CD14-positive monocyte (primary cell): ENCODE measurements at regions not wholly inside any gene's neighbourhood (a gene's known extent, or its start where the extent isn't known, plus 50 kb on each side); places are given as distances from the start of the nearest gene placed in this dataset.
A peak's percentile ranks its signal among the peaks of the same experiment; 100 is the strongest.

ENCODE experiments used
- DNase-seq, 3 donors: peaks; one replicate each; pipeline ENCODE4 v3.0.0-alpha.2; 2011 to 2022
- H2AFZ ChIP-seq: 2 replicates; pipeline ENCODE4 v1.6.0; 2012; ENCODE audit warnings: mild to moderate bottlenecking, low read depth, low read length, inconsistent platforms; ENCODE audit not compliant: insufficient read depth, poor library complexity, severe bottlenecking
- H3K27ac ChIP-seq, 2 donors: 1 replicate in 1 of 2; 2 replicates in 1 of 2; pipeline ENCODE4 v1.5.1; 2012 to 2013; ENCODE audit warnings: low read length in 2 of 2, control low read depth in 1 of 2, inconsistent platforms in 1 of 2, low read depth in 1 of 2, mild to moderate bottlenecking in 1 of 2
- H3K27me3 ChIP-seq, 2 donors: one replicate each; pipeline versions ENCODE4 v1.6.0 to v1.6.1; 2011 to 2013; ENCODE audit warnings: low read length in 2 of 2; ENCODE audit not compliant: control insufficient read depth in 2 of 2, insufficient read depth in 2 of 2
- H3K36me3 ChIP-seq, 2 donors: replicated peaks in 1 of 2; 1 replicate in 1 of 2; 2 replicates in 1 of 2; pipeline versions ENCODE4 v1.5.1 to v1.6.1; 2012 to 2013; ENCODE audit warnings: low read length in 2 of 2, control low read depth in 1 of 2, inconsistent platforms in 1 of 2, mild to moderate bottlenecking in 1 of 2; ENCODE audit not compliant: insufficient read depth in 2 of 2, control insufficient read depth in 1 of 2
- H3K4me1 ChIP-seq, 2 donors: 1 replicate in 1 of 2; 2 replicates in 1 of 2; pipeline versions ENCODE4 v1.5.1 to v1.6.1; 2012 to 2013; ENCODE audit warnings: low read length in 2 of 2, control low read depth in 1 of 2, inconsistent platforms in 1 of 2, mild to moderate bottlenecking in 1 of 2, moderate library complexity in 1 of 2; ENCODE audit not compliant: insufficient read depth in 2 of 2, control insufficient read depth in 1 of 2
- H3K4me2 ChIP-seq: replicated peaks from 2 replicates; pipeline ENCODE3; 2012; ENCODE audit warnings: low read length, moderate library complexity, mild to moderate bottlenecking; ENCODE audit not compliant: poor library complexity, severe bottlenecking; ENCODE audit errors: extremely low read depth
- H3K4me3 ChIP-seq, 3 experiments: fragments of 200-600 bp in 1 of 3; sonication (generic) in 1 of 3; replicated peaks in 1 of 3; 1 replicate in 2 of 3; 2 replicates in 1 of 3; pipeline ENCODE4 v1.5.1; 2011 to 2013; ENCODE audit warnings: low read length in 3 of 3, mild to moderate bottlenecking in 3 of 3, control low read depth in 2 of 3, low read depth in 2 of 3, inconsistent platforms in 1 of 3, moderate library complexity in 1 of 3
- H3K79me2 ChIP-seq: 2 replicates; pipeline ENCODE4 v1.6.0; 2012; ENCODE audit warnings: mild to moderate bottlenecking, control low read depth, inconsistent platforms, low read length, moderate library complexity; ENCODE audit not compliant: insufficient read depth
- H3K9ac ChIP-seq: 2 replicates; pipeline ENCODE4 v1.6.0; 2017; ENCODE audit warnings: low read length, mild to moderate bottlenecking; ENCODE audit not compliant: insufficient read depth, poor library complexity, severe bottlenecking
- H3K9me3 ChIP-seq, 2 donors: replicated peaks in 1 of 2; 1 replicate in 1 of 2; 2 replicates in 1 of 2; pipeline versions ENCODE4 v1.5.1 to v1.6.1; 2012 to 2013; ENCODE audit warnings: low read length in 2 of 2, control low read depth in 1 of 2; ENCODE audit not compliant: control insufficient read depth in 1 of 2, insufficient read depth in 1 of 2
- H4K20me1 ChIP-seq: 2 replicates; pipeline ENCODE4 v1.6.0; 2012; ENCODE audit warnings: mild to moderate bottlenecking, low read length, control low read depth, moderate library complexity; ENCODE audit not compliant: insufficient read depth
- H3K27ac Mint-ChIP-seq, 7 donors: one replicate each; pipeline ENCODE4 v1.8.0; 2020; ENCODE audit warnings: mild to moderate bottlenecking in 7 of 7, mixed read lengths in 7 of 7, moderate library complexity in 6 of 7, inconsistent platforms in 2 of 7
- H3K27me3 Mint-ChIP-seq, 3 donors: one replicate each; pipeline ENCODE4 v1.8.0; 2021 to 2022; ENCODE audit warnings: low read depth in 3 of 3, mild to moderate bottlenecking in 3 of 3, mixed read lengths in 3 of 3, moderate library complexity in 3 of 3, inconsistent platforms in 1 of 3
- H3K36me3 Mint-ChIP-seq, 2 donors: one replicate each; pipeline ENCODE4 v1.8.0; 2020; ENCODE audit warnings: mixed read lengths in 2 of 2, inconsistent platforms in 1 of 2, mild to moderate bottlenecking in 1 of 2
- H3K4me1 Mint-ChIP-seq: one replicate; pipeline ENCODE4 v1.8.0; 2020; ENCODE audit warnings: mild to moderate bottlenecking, mixed read lengths
- H3K4me3 Mint-ChIP-seq, 2 donors: one replicate each; pipeline ENCODE4 v1.8.0; 2020; ENCODE audit warnings: mild to moderate bottlenecking in 2 of 2, mixed read lengths in 2 of 2, moderate library complexity in 1 of 2
- H3K9me3 Mint-ChIP-seq, 7 donors: one replicate each; pipeline ENCODE4 v1.8.0; 2020 to 2022; ENCODE audit warnings: mixed read lengths in 7 of 7, mild to moderate bottlenecking in 6 of 7, moderate library complexity in 6 of 7, inconsistent platforms in 2 of 7
- CTCF ChIP-seq: fragments of 200-600 bp; IDR thresholded peaks from one replicate; pipeline ENCODE4 v1.8.0; 2022; ENCODE audit warnings: antibody characterized with exemption, mild to moderate bottlenecking
- WGBS: methylation state at CpG from one replicate; pipeline ENCODE4 v1.1.5; 2013; ENCODE audit warnings: missing lambda C conversion rate; ENCODE audit not compliant: insufficient coverage; 5-methylcytosine and 5-hydroxymethylcytosine counted together
- intact Hi-C, 2 donors: fragments of 100-400 bp; cut with micrococcal nuclease; formaldehyde crosslinking; loops; one replicate each; pipeline versions ENCODE4 v1.15.0 to v1.15.1; 2023

- H3K4me1 ChIP-seq, result peaks cover 33 to 37% of the 10 kb centered on the region in 2 donors
- H3K27ac Mint-ChIP-seq, result peak overlapping the region; percentile 91 to 96 (median 93)
- H3K36me3 ChIP-seq, result no peaks in the 10 kb centered on the region
- no peaks in the 10 kb centered on the region for H3K36me3 Mint-ChIP-seq
- peak overlapping the region in 1 of 3 experiments; percentile 55 for H3K4me3 ChIP-seq
- DNase-seq, result peak in 1 of 3 donors; percentile 17
- peaks cover 0 to 2% (median 0%) of the 10 kb centered on the region in 7 donors for H3K9me3 Mint-ChIP-seq
- peak overlapping the region; percentile 70 to 73 for H3K27ac ChIP-seq
- no peak for TF ChIP-seq CTCF
- intact Hi-C loops, result no loop called here
- H4K20me1 ChIP-seq, result no peaks in the 10 kb centered on the region
- no peaks in the 10 kb centered on the region for H3K9me3 ChIP-seq
- peak overlapping the region; percentile 70 for H3K4me2 ChIP-seq
- peak overlapping the region; percentile 16 for H3K9ac ChIP-seq
- no peaks in the 10 kb centered on the region for H3K79me2 ChIP-seq
- H3K27me3 ChIP-seq, result no peaks in the 10 kb centered on the region
- peaks cover 48% of the 10 kb centered on the region for H3K4me1 Mint-ChIP-seq
- H3K4me3 Mint-ChIP-seq, result peak overlapping the region in 1 of 2 donors; percentile 74
- H3K27me3 Mint-ChIP-seq, result peaks cover 0 to 1% (median 0%) of the 10 kb centered on the region in 3 donors
- peak overlapping the region; percentile 81 for H2AFZ ChIP-seq
These were observed 73.2 kb upstream of the MDM1 start for GRCh38 chr12:68405343-68405781.

GRCh38 chr12:68406134-68406576, 74.0 kb upstream of the MDM1 start:
- peak overlapping the region; percentile 66 to 83 for H3K4me3 Mint-ChIP-seq
- peak overlapping the region; percentile 70 to 73 for H3K27ac ChIP-seq
- H3K36me3 ChIP-seq, result no peaks in the 10 kb centered on the region
- no peaks in the 10 kb centered on the region for H3K36me3 Mint-ChIP-seq
- H3K4me3 ChIP-seq, result peak overlapping the region in 1 of 3 experiments; percentile 55
- H4K20me1 ChIP-seq, result no peaks in the 10 kb centered on the region
- no peaks in the 10 kb centered on the region for H3K9me3 ChIP-seq
- H3K4me1 Mint-ChIP-seq, result peaks cover 53% of the 10 kb centered on the region
- DNase-seq, result peak; percentile 28 to 50 (median 37)
- peak overlapping the region; percentile 70 for H3K4me2 ChIP-seq
- H3K27me3 Mint-ChIP-seq, result peaks cover 0 to 1% (median 0%) of the 10 kb centered on the region in 3 donors
- H3K9ac ChIP-seq, result peak overlapping the region; percentile 16
- intact Hi-C loops, result no loop called here
- no peak for TF ChIP-seq CTCF
- peak overlapping the region; percentile 81 for H2AFZ ChIP-seq
- peaks cover 0 to 2% (median 0%) of the 10 kb centered on the region in 7 donors for H3K9me3 Mint-ChIP-seq
- no peaks in the 10 kb centered on the region for H3K79me2 ChIP-seq
- peak overlapping the region; percentile 91 to 96 (median 93) for H3K27ac Mint-ChIP-seq
- H3K4me1 ChIP-seq, result peaks cover 33 to 40% of the 10 kb centered on the region in 2 donors
- H3K27me3 ChIP-seq, result no peaks in the 10 kb centered on the region
- 2% methylated on average over 5 of the region's 5 CpGs for WGBS
